NCI-H446 treated with DMSO at 0.1 percent for 48 hours (cell line): ENCODE measurements at regions not wholly inside any gene's neighbourhood (a gene's known extent, or its start where the extent isn't known, plus 50 kb on each side); places are given as distances from the start of the nearest gene placed in this dataset.
A peak's percentile ranks its signal among the peaks of the same experiment; 100 is the strongest.
"Not testable (repeated sequence)": the region's sequence is repeated elsewhere in the genome, so short reads cannot be mapped to it uniquely, and the experiment has no call there.

ENCODE experiments used
- DNase-seq: peaks from one replicate; lab custom pipeline; 2025; lab: John Stamatoyannopoulos, UW

- DNase-seq = no peak
Measured at GRCh38 chr5:90338712-90339372, 70.7 kb downstream of the CETN3 start.

GRCh38 chr5:90337449-90338052 lies 72.0 kb downstream of the CETN3 start:
- no peak for DNase-seq

- DNase-seq = no peak
Measured at GRCh38 chr5:90336752-90337151, 72.8 kb downstream of the CETN3 start.

GRCh38 chr5:90334741-90335140 lies 74.8 kb downstream of the CETN3 start:
- no peak for DNase-seq

GRCh38 chr5:90329911-90330310 lies 79.6 kb downstream of the CETN3 start:
- no peak for DNase-seq

GRCh38 chr5:90326995-90327394 lies 82.6 kb downstream of the CETN3 start:
- no peak for DNase-seq

- DNase-seq = no peak
Measured at GRCh38 chr5:90325093-90325492, 84.5 kb downstream of the CETN3 start.

GRCh38 chr5:90320348-90320747 lies 89.2 kb downstream of the CETN3 start:
- not testable (repeated sequence) for DNase-seq

- no peak for DNase-seq
Measured at GRCh38 chr5:90312027-90312426, 97.5 kb downstream of the CETN3 start.

- DNase-seq = no peak
Measured at GRCh38 chr5:90311401-90311800, 98.2 kb downstream of the CETN3 start.

GRCh38 chr5:90308787-90309585 lies 100.6 kb downstream of the CETN3 start:
- DNase-seq = peak; percentile 4

- no peak for DNase-seq
Measured at GRCh38 chr5:90307782-90308181, 101.8 kb downstream of the CETN3 start.

- DNase-seq = peak; percentile 57
Measured at GRCh38 chr5:90307322-90307721, 102.2 kb downstream of the CETN3 start.

- no peak for DNase-seq
Measured at GRCh38 chr5:90306613-90307012, 102.9 kb downstream of the CETN3 start.

GRCh38 chr5:90305041-90305720 lies 104.4 kb downstream of the CETN3 start:
- no peak for DNase-seq

- no peak for DNase-seq
Measured at GRCh38 chr5:90301248-90301647, 108.3 kb downstream of the CETN3 start.

- DNase-seq = no peak
Measured at GRCh38 chr5:90297045-90297764, 112.4 kb downstream of the CETN3 start.

- no peak for DNase-seq
Measured at GRCh38 chr5:90294604-90295003, 115.0 kb downstream of the CETN3 start.

- no peak for DNase-seq
Measured at GRCh38 chr5:90293931-90294330, 115.6 kb downstream of the CETN3 start.

GRCh38 chr5:90290648-90291047 lies 118.9 kb downstream of the CETN3 start:
- DNase-seq = no peak

GRCh38 chr5:90289837-90290236 lies 119.7 kb downstream of the CETN3 start:
- DNase-seq = no peak

GRCh38 chr5:90287036-90287435 lies 122.5 kb downstream of the CETN3 start:
- no peak for DNase-seq
